GM21786 (cell line): ENCODE measurements at regions not wholly inside any gene's neighbourhood (a gene's known extent, or its start where the extent isn't known, plus 50 kb on each side); places are given as distances from the start of the nearest gene placed in this dataset.
"Not testable (repeated sequence)": the region's sequence is repeated elsewhere in the genome, so short reads cannot be mapped to it uniquely, and the experiment has no call there.

Experiments
- ATAC-seq: cut with Tn5 transposase; IDR thresholded peaks from one replicate; pipeline ENCODE4 v1.9.1; 2021; ENCODE audit not compliant: unreplicated experiment

DNA sequence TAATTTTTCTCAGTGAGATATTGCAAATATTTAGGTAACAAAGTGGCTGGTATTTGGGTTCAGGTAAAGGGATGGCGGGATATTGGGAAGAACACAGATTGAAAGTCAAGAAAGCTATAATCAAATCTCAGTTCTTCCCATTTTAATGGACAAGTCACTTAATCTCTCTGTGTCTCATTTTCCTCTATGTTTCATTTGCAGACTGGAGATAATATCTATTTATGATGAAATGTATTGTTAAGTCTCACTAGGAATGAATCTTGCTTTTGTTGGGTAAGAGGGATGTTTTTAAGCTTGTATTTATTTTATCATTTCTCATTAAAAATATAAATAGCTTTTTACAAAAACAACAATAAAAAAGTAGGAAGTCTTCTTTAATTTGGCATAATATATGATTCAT, 175.4 kb downstream of the ISL1 start:
- ATAC-seq, result no peak

- no peak for ATAC-seq
These were observed 176.1 kb downstream of the ISL1 start for GRCh38 chr5:51559339-51559738.

DNA sequence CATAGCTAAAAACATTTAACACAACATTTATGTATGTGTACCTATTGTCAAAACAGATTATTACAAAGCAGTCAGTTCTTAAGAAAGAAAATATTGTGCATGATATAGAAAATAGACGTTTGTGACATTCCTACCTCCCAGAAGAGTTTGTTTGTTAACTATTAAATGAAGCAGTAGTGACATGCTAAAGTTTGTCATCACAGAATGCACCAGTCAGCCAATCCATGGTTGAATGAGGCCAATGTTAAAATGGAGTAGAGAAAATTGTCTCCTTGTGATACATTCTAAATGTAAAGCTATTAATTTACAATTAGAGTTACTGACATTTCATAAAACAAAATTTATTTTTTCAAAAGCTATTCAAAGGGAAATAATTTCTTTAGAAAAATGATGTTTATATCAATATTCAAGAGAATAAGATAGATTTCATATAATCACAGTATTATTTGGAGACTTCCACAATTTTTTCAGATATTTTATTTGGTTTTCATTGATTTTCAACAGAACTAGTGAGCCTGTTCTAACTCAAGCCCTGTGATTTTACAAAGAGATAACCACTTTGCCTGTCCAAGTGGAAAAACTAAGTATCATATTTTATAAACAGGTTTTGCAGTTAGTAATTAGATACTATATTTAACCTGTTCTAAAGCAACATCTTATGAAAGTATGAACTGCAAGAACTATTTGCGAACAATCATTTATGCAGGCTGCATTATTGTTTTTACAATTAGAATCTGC, 176.8 kb downstream of the ISL1 start:
- ATAC-seq, result no peak

- no peak for ATAC-seq
These were observed 183.7 kb downstream of the ISL1 start for GRCh38 chr5:51566953-51567352.

- ATAC-seq, result no peak
These were observed 184.4 kb downstream of the ISL1 start for GRCh38 chr5:51567636-51568035.

DNA sequence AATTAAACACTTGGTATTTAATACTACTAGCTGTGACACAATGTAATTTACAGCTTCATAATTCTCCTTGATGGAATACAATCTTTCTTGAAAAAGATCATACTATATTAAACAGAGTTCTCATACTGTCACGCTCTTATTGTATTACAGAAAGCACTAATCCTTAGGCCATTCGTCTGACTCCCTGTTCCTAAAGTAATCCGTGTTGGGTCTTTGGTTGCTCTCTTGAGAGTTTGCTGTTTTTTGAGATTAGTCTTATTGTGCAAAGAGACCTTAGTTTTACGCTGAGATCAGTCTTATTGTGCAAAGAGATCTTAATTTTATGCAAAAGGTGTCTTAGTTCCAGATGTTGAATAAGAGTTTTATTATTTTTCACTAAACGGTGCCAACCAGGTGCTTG, 190.6 kb downstream of the ISL1 start:
- no peak for ATAC-seq

- ATAC-seq, result no peak
These were observed 199.7 kb downstream of the ISL1 start for GRCh38 chr5:51582871-51583394.

DNA sequence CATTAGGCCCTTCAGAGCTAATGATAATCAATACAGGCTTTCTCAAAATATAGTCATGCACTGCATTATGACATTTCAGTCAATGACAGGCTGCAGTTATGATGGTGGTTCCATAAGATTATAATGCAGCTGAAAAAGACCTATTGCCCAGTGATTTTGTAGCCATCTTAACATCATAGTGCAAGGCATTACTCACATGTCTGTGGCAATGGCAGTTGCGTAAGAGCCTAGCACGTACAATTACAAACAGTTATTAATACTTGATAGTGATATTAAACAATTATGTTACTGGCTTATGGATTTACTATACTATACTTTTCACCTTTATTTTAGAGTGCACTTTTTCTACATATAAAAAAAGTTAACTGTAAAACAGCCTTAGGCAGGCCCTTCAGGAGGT, 214.8 kb downstream of the ISL1 start:
- no peak for ATAC-seq

DNA sequence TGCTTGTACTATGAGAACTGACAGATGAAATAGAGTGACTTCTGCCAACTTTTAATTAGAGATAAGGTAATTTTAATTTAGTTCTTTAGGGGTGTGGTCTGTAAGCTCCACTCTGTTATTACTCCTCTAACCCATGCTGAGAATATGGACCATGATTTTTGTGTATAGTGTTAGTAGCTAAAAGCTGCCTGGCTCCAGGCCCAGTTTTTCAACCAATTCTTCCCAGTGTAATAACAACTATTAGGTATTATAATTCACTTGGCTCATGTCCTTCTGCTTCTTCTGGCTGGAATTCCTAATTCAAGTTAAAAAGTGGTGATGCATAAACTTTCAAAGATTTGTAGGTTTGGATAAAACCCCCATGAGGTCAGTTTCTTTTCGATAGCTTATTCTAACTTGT, 216.3 kb downstream of the ISL1 start:
- ATAC-seq, result no peak

DNA sequence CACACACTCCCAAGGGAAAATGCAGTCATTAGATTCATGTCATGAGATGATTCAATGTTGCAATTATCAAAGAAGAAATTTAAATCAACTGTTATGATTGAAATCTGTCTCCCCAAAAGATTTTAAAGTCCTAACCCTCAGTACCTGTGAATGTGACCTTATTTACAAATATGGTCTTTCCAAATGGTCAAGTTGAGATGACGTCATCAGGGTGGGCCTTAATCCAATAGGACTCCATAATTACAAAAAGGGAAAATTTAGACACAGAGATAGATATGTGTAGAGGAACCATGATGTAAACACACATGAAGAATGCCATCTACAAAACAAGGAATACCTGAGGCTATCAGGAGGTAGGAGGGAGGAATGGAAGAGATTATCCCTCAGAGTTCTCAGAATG, 221.1 kb downstream of the ISL1 start:
- no peak for ATAC-seq

GRCh38 chr5:51606921-51607320, 223.7 kb downstream of the ISL1 start:
- ATAC-seq, result no peak

- ATAC-seq, result no peak
These were observed 235.0 kb downstream of the ISL1 start for GRCh38 chr5:51618234-51618633.

DNA sequence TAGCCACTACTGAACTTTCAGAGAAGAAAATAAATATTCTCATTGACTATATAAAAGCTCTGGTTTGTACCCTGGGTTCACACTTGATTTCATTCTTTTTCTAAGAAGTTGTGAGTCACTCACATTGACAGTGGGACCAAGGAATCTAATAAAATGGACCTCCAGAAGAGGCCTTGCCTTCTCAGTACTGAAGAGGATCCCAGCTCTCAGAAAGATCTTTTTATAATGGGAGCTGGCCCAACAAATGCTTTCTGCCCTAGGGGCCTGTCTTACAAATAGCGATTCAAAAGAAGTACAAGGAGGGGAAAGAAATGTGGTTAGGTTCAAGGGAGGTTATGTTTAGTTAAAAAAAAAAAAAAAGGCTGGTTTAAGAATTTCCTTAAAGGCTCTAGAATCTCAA, 237.9 kb downstream of the ISL1 start:
- no peak for ATAC-seq

DNA sequence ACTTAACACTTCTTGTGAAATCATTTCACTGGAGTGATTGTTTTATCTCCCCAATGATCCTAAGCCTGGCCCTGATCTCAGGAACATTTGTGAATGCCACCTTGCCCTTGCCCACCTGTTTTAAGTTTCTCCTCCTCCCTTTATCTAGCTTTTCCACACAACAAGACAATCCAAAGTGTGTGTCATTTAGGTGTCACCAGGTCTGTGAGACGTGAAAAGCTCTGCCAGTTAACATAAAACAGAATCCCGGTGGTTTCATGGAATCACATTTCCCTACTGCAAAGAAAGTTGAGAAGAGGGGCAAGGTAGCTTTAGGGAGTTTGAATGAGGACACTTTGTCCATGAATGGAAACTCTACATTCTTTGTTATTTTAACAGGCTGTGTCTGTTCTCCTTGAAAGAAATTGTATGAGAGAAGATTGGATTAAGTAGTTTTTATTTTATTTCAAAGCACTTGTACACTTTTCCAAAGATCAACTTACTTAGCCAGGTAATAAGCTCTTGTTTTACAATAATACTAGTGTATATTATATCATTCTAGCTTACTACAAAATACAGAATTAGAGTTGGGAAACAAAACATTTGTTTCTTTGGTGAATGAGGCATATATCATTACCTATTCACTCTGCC, 239.0 kb downstream of the ISL1 start:
- ATAC-seq, result no peak

DNA sequence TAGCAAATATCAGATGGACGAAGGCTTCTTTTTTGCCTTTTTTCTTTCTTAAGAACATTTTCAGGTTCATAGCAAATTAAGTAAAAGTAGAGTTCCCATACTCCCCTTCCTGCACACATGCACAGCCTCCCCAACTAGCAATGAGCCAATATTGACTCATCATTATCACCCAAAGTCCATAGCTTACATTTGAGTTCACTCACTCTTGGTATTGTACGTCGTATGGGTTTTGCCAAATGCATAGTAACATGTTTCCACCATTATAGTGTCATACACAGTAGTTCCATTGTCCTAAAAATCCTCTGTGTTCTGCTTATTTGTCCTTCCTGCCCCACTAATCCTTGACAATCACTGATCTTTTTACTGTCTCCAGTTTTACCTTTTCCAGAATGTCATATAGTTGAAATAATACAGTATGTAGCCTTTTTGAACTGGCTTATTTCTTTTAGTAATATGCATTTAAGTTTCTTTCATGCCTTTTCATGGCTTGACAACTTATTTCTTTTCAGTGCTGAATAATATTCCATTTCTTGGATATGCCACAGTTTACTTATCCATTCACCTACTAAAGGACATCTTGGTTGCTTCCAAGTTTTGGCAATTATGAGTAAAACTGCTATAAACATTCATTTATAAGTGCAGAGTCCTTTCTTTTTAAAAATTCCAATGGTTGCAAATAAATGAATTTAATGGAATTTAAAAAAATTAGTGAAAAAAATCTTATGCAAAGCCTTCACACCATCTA, 242.1 kb downstream of the ISL1 start:
- no peak for ATAC-seq

- ATAC-seq, result no peak
These were observed 248.8 kb downstream of the ISL1 start for GRCh38 chr5:51632027-51632426.

- no peak for ATAC-seq
These were observed 249.5 kb downstream of the ISL1 start for GRCh38 chr5:51632793-51633192.

- not testable (repeated sequence) for ATAC-seq
These were observed 253.7 kb downstream of the ISL1 start for GRCh38 chr5:51636973-51637372.

DNA sequence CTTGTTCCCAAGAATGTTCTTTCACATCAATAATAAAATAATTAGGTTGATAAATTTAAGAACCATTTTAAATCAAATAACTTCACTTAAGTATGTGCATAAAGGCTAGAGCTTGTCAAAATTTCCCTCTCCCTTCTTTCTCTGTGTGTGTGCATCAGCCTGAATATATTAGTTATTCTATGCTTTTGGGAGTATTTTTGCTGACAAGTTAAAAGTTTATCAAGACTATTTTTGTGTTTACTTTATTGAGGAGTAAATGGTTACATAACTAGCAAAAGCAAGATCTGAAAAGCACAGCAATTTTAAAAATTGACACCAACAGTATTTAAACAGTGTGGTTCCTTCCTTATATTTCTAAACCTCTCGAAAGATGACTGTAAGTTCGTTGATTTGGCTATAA, 261.7 kb downstream of the ISL1 start:
- no peak for ATAC-seq

- ATAC-seq, result no peak
These were observed 263.2 kb downstream of the ISL1 start for GRCh38 chr5:51646482-51646881.

DNA sequence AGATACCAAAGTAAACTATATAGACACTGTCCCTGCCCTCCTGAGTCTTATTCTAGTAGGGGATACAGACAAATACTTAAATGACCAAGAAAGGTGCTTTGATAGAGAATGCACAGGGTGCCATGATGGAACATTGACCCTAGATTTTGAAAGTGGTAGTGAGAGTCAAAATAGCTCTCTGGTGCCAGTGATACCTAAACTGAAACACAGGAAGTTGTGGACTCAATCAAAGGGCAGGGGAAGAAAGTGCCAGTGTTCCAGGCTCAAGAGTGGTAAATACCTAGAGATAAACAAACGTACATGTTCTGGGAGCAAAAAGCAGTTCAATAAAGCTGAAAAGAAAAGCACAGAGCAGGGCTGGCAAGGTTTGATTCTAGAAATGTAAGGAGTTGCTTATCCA, 267.6 kb downstream of the ISL1 start:
- peak; percentile 45 for ATAC-seq

DNA sequence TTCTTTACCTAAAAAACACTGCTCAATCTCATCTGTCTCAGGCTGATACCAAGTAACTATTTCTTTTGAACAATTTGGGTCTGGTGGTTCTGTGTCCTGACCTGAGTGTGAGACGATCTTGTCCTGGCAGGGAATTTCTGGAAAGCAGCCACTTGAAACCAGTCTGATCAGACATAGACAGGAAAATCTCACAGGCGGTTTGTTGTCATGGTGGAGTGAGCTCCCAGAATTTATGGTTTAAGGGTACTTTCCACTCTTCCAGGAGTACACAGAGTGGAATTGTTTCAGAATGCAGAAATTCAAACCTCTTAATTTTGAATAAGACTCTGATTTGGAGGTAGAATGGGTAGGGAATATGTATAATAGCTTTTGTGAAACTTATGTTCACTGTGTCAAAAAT, 268.2 kb downstream of the ISL1 start:
- ATAC-seq, result no peak
